GM21390 (cell line): ENCODE measurements at regions not wholly inside any gene's neighbourhood (a gene's known extent, or its start where the extent isn't known, plus 50 kb on each side); places are given as distances from the start of the nearest gene placed in this dataset.

Experiments
- ATAC-seq: cut with Tn5 transposase; IDR thresholded peaks from one replicate; pipeline ENCODE4 v1.9.1; 2021; ENCODE audit not compliant: unreplicated experiment

DNA sequence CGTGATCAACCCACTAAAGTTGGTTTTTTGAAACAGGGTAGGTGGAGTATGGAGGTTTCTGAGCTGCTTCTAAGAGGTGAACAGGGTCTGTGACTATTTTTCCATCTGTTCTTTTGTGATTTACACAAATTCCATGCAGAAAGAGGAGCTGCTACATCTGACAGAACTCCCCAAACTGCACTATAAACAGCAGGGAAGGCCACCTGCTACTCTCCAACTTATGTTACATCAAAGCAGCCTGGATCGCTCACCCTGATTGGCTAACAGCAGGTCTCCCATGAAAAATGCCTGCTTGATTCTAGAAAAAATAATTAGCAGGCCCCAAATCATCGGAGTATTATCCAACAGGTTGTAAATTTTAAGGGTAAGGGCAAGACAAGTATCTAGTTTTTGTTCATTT, 282.9 kb upstream of the FLRT2 start:
- no peak for ATAC-seq

DNA sequence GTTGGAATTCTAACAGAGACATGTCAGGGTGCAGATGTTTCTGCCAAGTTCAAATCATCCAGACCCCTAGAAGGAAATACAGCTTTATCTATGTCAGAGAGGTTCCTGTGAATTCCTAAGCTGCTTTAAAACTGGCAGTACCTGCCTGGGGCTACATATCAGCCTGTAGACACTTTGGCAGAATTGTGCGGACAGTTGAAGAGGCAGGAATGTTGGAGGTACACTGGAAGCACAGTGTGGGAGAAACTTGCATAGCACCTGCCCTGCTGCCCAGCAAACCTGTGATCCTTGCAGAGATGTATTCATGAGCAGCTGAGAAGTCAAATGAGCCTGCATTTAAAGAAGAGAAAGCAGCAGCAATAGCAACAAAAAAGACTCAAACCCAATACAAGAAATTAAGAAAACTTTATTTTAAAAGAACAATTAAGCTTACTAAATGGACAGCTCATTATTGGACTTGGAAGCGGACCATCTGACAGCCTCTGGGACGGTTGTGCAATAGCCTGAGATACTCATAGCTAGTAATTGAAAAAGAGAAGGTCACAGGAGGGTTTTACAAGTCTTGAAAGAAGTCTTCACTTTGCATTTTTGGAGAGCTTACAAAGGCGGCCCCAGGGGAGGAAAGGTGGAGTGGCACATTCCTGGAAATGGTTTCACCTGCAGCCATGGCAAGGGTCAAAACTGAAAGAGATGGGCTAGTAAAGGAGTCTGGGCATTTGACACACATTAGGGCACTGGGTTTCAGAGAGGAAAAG, 280.9 kb upstream of the FLRT2 start:
- ATAC-seq = no peak

DNA sequence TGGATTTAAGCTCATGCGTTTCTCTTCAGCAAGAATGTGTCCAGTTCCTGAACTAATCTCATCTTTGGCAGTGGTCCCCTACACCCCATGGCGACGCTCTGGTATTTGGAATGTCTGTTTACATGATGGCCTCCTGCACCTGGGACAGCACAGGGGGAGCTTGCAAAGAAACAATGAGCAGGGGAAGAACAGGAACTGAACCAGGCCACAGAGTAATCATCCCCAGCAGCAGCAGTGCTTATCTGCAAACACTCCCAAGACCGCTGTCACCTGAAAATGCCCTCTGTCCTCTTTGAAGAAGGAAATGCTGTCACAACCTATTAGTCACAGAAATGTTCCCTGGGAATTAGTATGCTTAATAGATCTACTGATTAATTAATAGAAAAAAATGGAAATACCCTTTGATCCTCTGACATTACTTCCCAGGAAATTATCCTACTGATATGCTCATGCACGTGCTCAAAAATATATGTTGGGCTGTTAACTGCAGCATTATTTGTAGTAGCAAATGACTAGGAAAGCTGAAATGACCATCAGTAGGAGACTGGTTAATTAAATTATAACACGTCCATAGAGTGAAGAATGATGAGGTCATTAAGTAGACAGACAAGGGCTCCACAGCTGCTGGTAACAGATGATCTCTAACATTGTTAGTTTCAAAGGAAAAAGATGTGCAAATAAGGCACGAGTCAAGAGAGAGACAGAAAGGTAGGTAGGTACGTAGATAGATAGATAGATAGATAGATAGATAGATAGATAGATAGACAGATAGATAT, 279.3 kb upstream of the FLRT2 start:
- ATAC-seq = no peak

DNA sequence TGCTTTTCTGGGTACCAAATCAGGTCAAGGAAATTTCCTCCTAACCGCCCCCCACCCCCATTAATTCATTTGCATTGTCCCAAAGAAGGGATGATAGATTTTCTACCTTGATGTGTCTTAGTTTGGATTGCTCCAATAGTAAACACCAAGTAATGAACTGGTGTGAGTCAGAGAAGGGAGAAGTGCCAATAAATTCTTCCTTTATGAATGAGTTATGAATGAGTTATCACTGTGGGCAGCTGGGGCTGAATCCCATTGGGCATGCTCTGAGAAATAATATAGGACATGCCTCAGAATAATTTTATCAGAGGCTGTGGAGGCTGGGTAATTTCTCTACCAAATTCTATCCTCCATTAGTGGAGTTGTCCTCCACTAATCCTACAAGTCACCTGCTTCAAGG, 277.9 kb upstream of the FLRT2 start:
- no peak for ATAC-seq

DNA sequence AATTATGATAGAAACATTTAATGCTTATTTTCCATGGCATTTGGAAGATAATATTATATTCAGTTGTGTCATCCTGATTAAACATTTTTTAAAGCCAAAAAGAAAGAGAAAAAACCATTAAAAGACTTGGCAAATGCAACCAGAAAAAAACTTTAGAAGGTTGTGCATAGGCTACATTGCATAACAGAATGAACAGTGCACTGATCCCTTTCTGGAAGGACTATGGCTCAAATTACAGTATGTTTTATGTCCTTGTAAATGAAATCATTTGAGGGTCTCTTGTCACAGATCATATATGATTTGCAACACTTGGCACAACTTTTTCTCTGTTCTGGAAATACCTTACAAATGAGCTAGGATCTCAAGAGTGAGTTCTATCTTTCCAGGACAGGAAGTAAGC, 275.2 kb upstream of the FLRT2 start:
- no peak for ATAC-seq

DNA sequence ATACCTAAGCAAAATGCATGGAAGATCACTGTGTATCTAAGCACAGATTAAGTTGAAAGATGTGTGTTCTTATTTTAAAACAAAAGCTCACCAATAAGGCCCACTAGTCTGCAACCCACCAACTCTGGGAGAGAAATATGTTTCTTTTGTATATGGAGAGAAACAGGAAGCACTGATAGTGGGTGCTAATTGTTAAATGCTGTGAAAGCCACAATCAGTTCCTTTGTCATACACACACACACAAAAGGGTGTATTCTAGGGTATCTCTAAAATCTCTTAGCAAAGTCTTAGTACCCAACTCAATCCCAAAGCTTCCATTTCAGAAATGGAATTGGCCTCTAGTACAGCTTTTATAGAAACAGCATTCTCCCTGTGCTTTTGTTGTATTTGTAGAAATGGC, 272.7 kb upstream of the FLRT2 start:
- no peak for ATAC-seq

DNA sequence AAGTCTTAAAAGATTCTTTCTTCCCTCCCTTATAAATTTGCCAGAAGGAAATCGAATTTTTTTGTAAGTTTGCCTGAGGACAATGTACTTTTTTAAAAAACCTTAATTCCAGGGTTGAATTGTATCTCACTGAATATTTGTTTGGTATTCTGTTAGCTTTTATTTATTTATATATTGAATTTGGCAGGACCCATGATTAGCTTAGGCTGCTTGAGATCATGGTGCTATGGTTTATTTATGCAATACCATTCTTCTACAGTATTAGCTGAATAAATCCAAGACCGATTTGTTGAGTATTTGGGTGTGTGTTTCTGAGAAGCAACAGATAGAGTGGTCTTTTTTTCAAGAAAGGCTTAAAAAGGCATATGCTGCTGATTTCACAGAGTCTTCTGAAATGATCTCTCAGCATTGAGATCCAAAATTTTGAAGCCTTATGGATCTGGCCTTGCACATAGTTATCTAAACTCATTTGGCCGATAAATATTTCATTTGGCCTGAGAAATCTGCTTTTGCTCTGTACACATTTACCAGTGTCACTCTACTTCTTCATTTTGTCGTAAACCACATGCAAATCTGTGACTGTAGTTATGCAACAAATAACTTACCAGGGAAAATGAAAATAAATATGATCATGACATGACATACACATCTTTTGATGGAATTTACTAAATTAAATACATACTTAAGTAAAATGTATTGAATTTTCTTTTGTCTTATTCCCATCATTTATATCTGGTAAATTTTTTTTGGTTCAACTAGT, 265.8 kb upstream of the FLRT2 start:
- no peak for ATAC-seq

DNA sequence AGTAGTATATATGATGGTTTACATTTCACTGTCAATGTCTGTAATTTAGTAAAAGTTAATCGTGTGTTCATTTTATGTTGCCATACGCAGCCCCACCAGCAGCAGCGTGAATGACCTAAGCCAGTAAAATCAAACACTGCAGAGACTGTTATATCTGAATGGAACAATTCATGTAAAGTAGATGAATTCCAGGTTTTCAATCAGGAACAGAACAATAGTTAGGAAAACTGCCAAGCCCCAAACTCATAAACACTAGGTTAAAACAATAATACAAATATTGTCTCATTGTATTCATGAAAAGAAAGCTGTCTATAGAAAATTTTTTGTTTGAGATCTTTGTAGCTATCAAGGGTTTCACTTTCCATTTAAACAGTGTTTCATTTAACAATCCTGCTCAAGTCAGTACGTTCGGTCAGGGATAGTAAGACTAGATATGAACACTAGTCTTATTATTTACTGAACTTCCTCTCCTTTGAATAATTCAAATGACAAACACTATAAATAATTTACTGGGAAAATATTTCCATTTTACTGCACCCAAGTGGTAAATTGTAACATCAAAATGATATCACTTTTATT, 256.8 kb upstream of the FLRT2 start:
- ATAC-seq = no peak

DNA sequence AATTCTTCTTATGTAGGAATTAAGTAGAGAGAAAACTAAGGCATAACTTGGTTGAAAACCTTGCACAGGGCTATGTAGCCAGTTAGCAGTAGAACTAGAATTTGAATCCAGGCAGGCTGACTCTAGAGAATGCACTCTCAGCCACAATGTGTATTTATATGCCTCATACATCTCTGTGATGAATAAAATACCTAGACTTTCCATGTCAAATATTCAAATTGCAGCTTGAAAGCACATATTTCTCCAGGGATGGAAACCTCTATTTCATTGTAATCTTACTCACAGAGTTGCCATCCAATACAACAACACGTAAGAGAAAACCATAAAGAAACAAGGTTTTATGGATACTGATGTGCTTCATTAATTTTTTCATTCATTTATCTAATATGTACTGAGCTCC, 256.0 kb upstream of the FLRT2 start:
- ATAC-seq = no peak

DNA sequence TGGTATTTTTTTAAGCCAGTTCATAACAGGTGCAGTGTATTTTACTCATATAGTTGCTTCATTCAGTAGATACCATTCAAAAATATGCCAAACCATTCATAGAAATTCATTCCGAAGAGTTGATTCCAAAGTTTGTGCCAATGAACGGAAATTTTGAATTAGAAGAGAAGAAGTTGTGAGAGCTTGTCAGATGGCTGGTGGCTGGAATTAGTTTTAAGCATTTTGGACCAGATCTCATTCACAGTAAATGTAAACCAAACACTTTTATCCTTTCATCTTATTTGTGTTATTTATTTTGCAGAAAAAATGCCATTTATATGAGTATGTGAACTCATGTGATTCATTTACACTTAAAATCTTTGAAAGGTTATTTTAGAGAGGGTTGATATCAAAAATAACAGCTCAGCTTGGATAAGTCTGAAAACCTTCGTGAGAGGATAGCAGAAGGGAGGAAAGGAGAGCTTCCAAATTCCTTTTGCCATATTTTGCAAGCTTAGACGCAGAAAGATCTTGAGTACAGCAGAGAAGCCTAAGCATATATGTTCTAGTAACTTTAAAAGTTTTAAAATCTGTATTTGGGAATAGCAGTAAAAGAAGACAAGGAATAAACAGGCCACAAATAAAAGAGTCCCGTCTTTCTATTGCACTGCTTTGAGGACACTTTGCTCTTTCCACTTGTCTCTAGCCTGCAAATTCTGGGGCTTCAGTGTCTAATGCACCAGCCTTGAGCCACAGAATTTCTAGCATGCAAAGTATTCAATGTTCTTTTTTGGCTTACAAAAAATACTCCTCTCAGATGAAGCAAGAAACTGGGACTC, 253.6 kb upstream of the FLRT2 start:
- no peak for ATAC-seq

DNA sequence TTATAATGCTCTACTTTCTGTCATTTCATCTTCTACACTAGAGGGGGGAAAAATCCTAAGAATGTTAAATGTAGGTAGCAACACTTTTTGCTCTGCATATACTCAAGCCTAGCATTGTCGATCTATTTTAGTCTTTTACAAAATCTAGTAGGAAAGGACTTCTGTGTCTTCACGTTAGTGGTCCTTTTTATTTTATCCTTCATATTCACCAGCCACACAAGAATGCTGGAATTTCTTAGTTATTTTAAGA, 253.0 kb upstream of the FLRT2 start:
- ATAC-seq = no peak

DNA sequence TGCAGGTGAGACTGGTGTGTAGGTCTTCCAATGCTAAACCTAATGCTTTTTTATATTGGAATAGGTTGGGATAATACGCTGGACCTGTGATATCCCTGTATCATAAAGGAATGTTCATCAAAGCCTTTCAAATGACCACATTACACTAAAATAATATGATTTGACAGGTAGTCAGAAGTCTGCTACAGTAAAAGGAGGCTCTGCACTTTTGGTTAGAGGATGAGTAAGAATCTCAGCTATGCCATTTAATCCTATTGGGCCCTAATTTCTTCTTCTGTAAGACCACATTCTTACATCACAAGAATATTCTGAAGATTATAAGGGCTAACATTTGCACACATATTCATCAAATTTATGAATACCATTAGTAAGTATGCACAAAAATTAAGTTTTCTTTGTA, 250.5 kb upstream of the FLRT2 start:
- ATAC-seq = no peak

DNA sequence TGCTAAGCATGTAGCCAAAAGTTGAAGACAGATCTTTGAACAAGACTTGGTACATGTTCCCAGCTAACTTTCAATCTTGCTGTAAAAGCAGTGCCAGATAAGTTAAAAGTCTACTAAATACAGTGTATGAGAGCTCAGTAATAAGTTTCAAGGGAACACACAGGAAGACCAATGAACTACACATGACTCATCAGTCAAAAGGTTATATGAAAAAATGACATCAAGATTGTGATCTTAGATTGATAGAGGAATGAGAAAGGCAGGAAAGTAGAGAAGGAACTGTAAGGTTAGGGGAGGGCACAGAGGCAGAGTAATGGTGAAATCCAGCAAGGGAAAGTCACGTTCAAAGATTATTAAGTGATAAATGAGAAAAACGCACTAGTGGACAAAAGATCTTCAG, 249.9 kb upstream of the FLRT2 start:
- no peak for ATAC-seq

DNA sequence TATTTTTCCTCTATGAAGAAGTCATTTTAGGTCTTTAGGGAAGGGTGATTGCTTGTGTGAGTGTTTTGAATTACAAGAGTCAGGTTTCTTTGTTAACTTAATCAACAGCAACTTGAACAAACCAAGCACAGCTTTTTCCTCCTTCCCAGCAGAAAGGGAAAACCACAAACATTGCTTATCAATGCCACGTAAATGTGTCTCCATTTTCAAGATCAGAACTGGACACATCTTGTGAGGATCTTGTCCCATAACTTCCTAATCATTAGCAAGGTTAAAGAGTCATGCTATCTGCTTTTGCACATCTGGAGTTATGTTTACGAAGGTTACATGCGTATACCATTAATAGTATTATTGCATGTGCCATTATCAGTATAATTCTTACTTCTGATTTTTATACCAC, 248.0 kb upstream of the FLRT2 start:
- no peak for ATAC-seq

DNA sequence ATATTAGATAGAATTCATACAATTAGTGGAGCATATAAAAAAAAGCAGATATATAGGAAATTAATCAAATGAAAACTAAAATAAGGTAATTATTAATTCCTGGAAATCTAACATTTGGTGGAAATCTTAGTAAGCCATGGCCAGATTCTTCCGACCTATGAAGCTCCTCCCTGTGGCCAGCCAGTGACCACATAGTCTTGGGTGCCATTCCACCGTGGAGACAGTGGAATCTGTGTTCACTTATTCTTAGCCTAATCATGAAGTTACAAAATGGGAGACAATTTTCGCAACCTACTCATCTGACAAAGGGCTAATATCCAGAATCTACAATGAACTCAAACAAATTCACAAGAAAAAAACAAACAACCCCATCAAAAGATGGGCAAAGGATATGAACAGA, 241.9 kb upstream of the FLRT2 start:
- ATAC-seq = no peak

DNA sequence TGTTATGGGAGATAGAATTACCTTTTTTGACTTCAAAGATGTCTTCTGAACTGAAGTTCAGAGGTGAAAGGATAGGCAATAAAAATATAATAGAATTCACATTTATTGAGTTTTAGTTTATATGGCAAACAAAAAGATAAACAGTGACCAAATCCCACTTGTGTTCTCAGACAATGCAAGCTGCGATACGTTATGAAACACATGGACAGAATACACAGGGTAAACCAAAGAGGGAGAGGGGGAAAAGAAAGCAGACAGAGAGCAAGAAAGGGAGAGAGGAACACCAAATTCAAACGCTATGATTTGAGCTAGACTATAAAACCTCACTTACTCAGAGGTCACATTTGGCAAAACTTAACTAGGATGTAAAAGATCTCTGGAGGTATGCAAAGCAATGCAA, 238.2 kb upstream of the FLRT2 start:
- ATAC-seq = no peak

DNA sequence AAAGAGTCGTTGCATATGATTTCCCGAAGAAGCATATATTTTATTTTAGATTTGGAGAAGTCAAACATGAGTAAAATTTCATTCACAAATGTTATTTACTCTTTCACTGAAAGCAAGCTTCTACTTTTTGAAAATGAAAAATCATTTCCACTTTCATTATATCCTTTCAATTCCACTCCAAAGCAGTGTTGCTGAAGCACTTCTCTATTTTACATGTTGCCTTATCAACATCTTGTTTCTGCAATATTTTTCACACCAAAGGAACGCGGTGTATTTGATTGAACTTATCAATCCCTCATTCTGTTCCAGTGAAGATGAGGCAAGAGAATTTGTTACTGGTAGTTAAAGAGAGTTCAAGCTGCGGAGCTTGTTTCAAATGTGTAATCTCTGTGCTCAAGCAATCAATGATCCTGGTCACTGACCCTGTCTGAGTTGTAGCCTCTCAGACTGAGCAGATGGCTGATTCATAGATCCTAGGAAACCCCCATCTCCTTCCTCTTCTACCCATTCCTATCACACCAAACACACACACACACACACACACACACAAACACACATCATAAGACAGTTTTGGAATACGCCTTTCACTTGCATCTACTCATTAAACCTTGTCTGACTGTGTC, 236.2 kb upstream of the FLRT2 start:
- ATAC-seq = no peak

DNA sequence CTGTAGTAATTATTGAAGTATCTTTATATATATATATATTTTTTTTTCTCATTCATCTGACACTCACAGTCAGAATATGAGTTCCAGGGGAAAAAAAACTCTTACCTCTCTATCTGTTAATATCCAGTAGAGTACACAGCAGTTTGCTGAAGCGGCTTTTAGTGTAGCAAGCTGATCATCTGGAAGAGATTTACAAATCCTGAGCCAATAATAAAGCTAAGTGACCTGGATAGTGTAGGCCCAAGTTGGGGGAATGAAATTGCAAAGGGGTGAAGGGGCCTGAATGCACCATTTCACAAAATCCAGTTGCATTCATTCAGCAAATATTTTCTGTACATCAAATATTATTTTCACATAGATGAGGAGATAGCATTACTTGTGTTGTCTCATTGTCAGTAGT, 234.6 kb upstream of the FLRT2 start:
- ATAC-seq = no peak

DNA sequence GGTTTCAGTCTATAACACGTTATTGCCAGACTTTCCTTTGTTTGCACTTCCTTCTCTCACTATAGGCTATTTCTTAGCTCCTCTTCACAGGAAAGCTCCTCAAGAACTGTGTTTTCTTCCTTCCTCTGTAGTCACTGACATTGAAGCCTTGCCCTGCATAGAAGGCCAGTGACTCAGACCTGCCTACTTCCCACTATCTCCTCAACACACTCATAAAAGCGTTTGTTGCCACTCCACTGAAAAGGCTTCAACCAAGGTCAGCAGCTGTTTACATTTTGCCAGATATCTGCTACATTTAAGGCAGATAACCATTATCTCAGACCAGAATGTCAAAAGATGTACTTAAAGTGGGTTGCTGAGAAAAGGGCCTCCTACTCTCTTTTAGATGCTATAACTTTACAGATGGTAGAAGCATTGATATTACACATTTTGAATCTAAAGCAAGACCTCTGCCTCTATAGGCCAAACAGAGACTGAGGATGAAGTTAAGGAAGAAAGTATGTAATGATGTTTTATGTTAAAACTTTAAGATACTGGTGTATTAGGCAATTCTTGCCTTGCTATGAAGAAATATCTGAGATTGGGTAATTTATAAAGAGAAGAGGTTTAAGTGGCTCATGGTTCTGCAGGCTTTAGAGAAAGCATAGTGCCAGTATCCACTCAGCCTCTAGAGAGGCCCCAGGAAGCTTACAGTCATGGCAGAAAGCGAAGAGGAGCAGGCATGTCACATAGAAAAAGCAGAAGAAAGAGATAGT, 233.3 kb upstream of the FLRT2 start:
- no peak for ATAC-seq

DNA sequence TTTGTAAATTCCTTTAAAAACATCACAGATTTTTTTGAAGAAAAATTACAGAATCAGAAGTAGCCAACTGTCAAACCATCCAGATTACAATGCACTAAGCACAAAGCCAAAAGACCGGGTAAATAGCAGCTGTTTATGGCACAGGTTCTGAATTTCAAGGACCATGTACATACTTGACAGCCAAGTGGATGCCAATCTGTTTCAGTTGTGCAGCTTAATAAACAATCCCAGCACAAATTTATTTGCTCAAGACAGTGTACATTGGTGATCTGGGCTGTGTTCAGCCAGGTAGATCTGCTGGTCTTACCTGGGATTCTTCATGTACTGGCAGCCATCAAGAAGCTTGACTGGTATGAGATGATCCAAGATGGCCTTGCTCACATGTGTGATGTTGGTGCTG, 229.8 kb upstream of the FLRT2 start:
- ATAC-seq = no peak
